ENCODE measurements at regions not wholly inside any gene's neighbourhood (a gene's known extent, or its start where the extent isn't known, plus 50 kb on each side); places are given as distances from the start of the nearest gene placed in this dataset.

- no peak for TF ChIP-seq CTCF (IDR thresholded peaks at IDR 0.05; ENCODE audit: borderline replicate concordance, extremely low read depth, low read length, poor library complexity, severe bottlenecking)
- TF ChIP-seq EZH2 (IDR thresholded peaks at IDR 0.05; ENCODE audit: borderline replicate concordance, low read depth, low read length, severe bottlenecking), result no peak
These were observed 359.9 kb downstream of the TNS1 start for GRCh38 chr2:217642944-217643343.
